Stimulated activated CD4-positive, alpha-beta T cell treated with anti-CD3 and anti-CD28 coated beads, TNF-alpha, amount 100 ng/mL, for 24 hours (primary cell): ENCODE measurements at regions not wholly inside any gene's neighbourhood (a gene's known extent, or its start where the extent isn't known, plus 50 kb on each side); places are given as distances from the start of the nearest gene placed in this dataset.

Source experiments
- DNase-seq, 3 experiments: peaks; one replicate each; pipeline ENCODE4 v3.0.0-alpha.2; 2020; ENCODE audit warnings: low read depth in 3 of 3

DNA sequence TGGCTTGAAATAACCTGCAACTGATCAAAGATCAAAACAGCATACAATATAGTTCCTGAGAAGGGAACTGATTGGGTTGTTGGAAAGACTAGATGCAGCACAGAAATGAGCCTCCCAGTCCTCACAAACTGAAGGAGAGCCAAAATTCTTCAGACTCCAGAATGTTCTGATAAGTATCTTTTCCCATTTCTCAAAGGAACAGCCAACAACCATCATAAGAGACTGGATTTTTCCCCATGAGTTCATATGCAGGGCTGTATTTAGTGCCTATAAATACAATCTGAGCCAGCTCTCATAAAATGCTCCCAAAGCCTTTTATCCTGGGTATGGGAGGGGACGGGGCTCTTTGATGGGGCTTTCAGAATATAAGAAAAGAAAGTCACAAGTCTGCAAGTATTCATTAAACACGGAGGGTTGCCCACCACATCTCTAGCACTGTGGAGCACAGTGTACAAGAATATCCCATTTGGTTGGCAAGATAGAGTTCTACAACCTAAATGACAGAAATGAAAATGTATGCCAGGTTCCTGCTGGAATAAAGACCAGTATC is 50.7 kb upstream of the LYVE1 start:
- no peak for DNase-seq

DNA sequence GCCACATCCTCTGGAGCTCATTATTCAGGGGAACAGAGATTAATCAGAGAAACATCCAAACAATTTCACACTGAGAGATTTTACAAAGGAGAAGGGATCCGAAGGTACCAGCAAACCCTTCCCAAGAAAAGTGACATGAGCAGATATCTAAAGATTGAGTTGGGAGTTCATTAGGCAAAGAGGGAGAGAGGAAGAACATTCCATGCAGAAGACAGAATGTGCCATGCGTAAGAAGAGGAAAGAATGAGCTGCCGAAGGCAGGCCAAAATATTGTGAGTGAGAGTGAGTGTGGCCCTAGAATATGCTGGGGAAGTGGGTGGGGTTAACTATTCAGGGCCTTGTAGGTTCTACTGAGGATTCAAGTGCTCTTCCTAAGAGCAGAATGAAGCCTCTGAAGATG is 50.0 kb upstream of the LYVE1 start:
- no peak for DNase-seq
